H1 (cell line): ENCODE measurements at regions not wholly inside any gene's neighbourhood (a gene's known extent, or its start where the extent isn't known, plus 50 kb on each side); places are given as distances from the start of the nearest gene placed in this dataset.

Experiments used
- CTCF ChIA-PET: fragments of 300-600 bp; sonication (Branson Sonifier 250); formaldehyde crosslinking; loops from one replicate; lab custom pipeline; 2021; ENCODE audit not compliant: partially characterized antibody; lab: Charles Lee
- POLR2A ChIA-PET: fragments of 300-600 bp; sonication (Branson Sonifier 250); formaldehyde crosslinking; loops from one replicate; lab custom pipeline; 2021; ENCODE audit warnings: inconsistent platforms; ENCODE audit not compliant: partially characterized antibody; lab: Charles Lee
- DNase-seq, 2 experiments: peaks; one replicate each; pipeline versions ENCODE4 v3.0.0 to v3.0.0-alpha.2; 2010 to 2022; ENCODE audit warnings: low spot score in 2 of 2, low read depth in 1 of 2, mixed read lengths in 1 of 2
- FAIRE-seq: peaks from 2 replicates; lab custom pipeline; 2011; peaks lifted over from hg19 to GRCh38; lab: Jason Lieb, UNC
- H2AFZ ChIP-seq: 2 replicates; pipeline ENCODE4 v1.8.1; 2012; ENCODE audit warnings: low read length, inconsistent platforms
- H2AK5ac ChIP-seq: 2 replicates; pipeline ENCODE4 v1.6.1; 2013; ENCODE audit warnings: low read depth, low read length
- H2BK120ac ChIP-seq: replicated peaks from 2 replicates; pipeline ENCODE3; 2013; ENCODE audit warnings: low read depth, low read length, inconsistent platforms
- H2BK12ac ChIP-seq: 2 replicates; pipeline ENCODE4 v1.6.1; 2013; ENCODE audit warnings: low read depth, low read length
- H2BK15ac ChIP-seq: 2 replicates; pipeline ENCODE4 v1.6.1; 2013; ENCODE audit warnings: low read length
- H2BK20ac ChIP-seq: 2 replicates; pipeline ENCODE4 v1.6.1; 2013; ENCODE audit warnings: low read length
- H2BK5ac ChIP-seq: 2 replicates; pipeline ENCODE4 v1.6.1; 2013; ENCODE audit warnings: low read depth, low read length
- H3K14ac ChIP-seq: 2 replicates; pipeline ENCODE4 v1.6.1; 2013; ENCODE audit warnings: inconsistent platforms; ENCODE audit not compliant: insufficient read length
- H3K18ac ChIP-seq: 2 replicates; pipeline ENCODE4 v1.6.1; 2013; ENCODE audit warnings: low read length; ENCODE audit errors: extremely low read depth
- H3K23ac ChIP-seq: 2 replicates; pipeline ENCODE4 v1.6.1; 2013; ENCODE audit warnings: inconsistent platforms; ENCODE audit not compliant: insufficient read length
- H3K23me2 ChIP-seq: 2 replicates; pipeline ENCODE4 v1.6.1; 2013; ENCODE audit warnings: low read depth, low read length
- H3K27ac ChIP-seq: 2 replicates; pipeline ENCODE4 v1.6.1; 2011; ENCODE audit warnings: low read depth, low read length, inconsistent platforms
- H3K27me3 ChIP-seq, 4 experiments: replicated peaks in 1 of 4; 1 replicate in 1 of 4; 2 replicates in 3 of 4; pipeline versions ENCODE4 v1.6.1 to v1.8.1; 2011 to 2013; ENCODE audit warnings: low read length in 3 of 4, mild to moderate bottlenecking in 3 of 4, inconsistent platforms in 2 of 4, mixed read lengths in 2 of 4, moderate library complexity in 1 of 4; ENCODE audit not compliant: control insufficient read depth in 3 of 4, insufficient read depth in 3 of 4; ENCODE audit errors: extremely low read depth in 1 of 4
- H3K36me3 ChIP-seq, 4 experiments: 2 replicates each; pipeline versions ENCODE4 v1.6.1 to v1.8.1; 2011 to 2013; ENCODE audit warnings: mild to moderate bottlenecking in 4 of 4, low read length in 3 of 4, moderate library complexity in 2 of 4, control low read depth in 1 of 4, inconsistent platforms in 1 of 4; ENCODE audit not compliant: insufficient read depth in 4 of 4, control insufficient read depth in 2 of 4
- H3K4ac ChIP-seq: replicated peaks from 2 replicates; pipeline ENCODE3; 2013; ENCODE audit warnings: low read length, low read depth, mixed read lengths, inconsistent platforms; ENCODE audit not compliant: insufficient read length
- H3K4me1 ChIP-seq, 4 experiments: replicated peaks in 1 of 4; 1 replicate in 1 of 4; 2 replicates in 3 of 4; pipeline versions ENCODE4 v1.6.1 to v1.8.1; 2011 to 2013; ENCODE audit warnings: low read length in 3 of 4, inconsistent platforms in 2 of 4, mixed read lengths in 1 of 4; ENCODE audit not compliant: insufficient read depth in 4 of 4, control insufficient read depth in 3 of 4
- H3K4me2 ChIP-seq, 2 experiments: 2 replicates each; pipeline versions ENCODE4 v1.6.1 to v1.8.1; 2011 to 2013; ENCODE audit warnings: low read depth in 2 of 2, low read length in 2 of 2, control low read depth in 1 of 2, inconsistent platforms in 1 of 2, mild to moderate bottlenecking in 1 of 2; ENCODE audit not compliant: insufficient read depth in 1 of 2
- H3K4me3 ChIP-seq, 4 experiments: fragments of 200-600, 300-600 bp in 1 of 4; sonication (generic), shearing (Covaris generic), sonication (Bioruptor Twin) in 1 of 4; 2 replicates each; pipeline versions ENCODE4 v1.5.1 to v1.8.1; 2011 to 2016; ENCODE audit warnings: low read length in 4 of 4, low read depth in 3 of 4, control low read depth in 2 of 4, inconsistent platforms in 2 of 4, mild to moderate bottlenecking in 2 of 4, mixed read lengths in 1 of 4, moderate library complexity in 1 of 4; ENCODE audit not compliant: insufficient read depth in 2 of 4; ENCODE audit errors: extremely low read depth in 1 of 4
- H3K56ac ChIP-seq: replicated peaks from 2 replicates; pipeline ENCODE3; 2013; ENCODE audit warnings: low read depth, mild to moderate bottlenecking, mixed read lengths, low read length, inconsistent platforms; ENCODE audit not compliant: insufficient read length
- H3K79me1 ChIP-seq: 2 replicates; pipeline ENCODE4 v1.6.1; 2013; ENCODE audit warnings: low read depth, low read length, control low read depth
- H3K79me2 ChIP-seq, 2 experiments: 2 replicates each; pipeline versions ENCODE4 v1.6.1 to v1.8.1; 2012 to 2013; ENCODE audit warnings: low read length in 2 of 2, mild to moderate bottlenecking in 2 of 2, inconsistent platforms in 1 of 2; ENCODE audit not compliant: insufficient read depth in 2 of 2, control insufficient read depth in 1 of 2
- H3K9ac ChIP-seq, 4 experiments: replicated peaks in 1 of 4; 1 replicate in 1 of 4; 2 replicates in 3 of 4; pipeline versions ENCODE4 v1.6.1 to v1.8.1; 2011 to 2013; ENCODE audit warnings: low read depth in 3 of 4, low read length in 3 of 4, control low read depth in 2 of 4, mild to moderate bottlenecking in 2 of 4, moderate library complexity in 2 of 4, inconsistent platforms in 1 of 4; ENCODE audit errors: extremely low read depth in 1 of 4
- H3K9me3 ChIP-seq, 2 experiments: 2 replicates each; pipeline versions ENCODE4 v1.6.1 to v1.8.1; 2012 to 2013; ENCODE audit warnings: mild to moderate bottlenecking in 2 of 2, moderate library complexity in 2 of 2, control low read depth in 1 of 2, inconsistent platforms in 1 of 2, low read depth in 1 of 2, low read length in 1 of 2, mixed read lengths in 1 of 2; ENCODE audit not compliant: insufficient read depth in 2 of 2
- H4K20me1 ChIP-seq, 2 experiments: replicated peaks in 1 of 2; 2 replicates each; pipeline versions ENCODE3 to v1.8.1; 2011 to 2013; ENCODE audit warnings: inconsistent platforms in 2 of 2, low read length in 2 of 2, mild to moderate bottlenecking in 1 of 2; ENCODE audit not compliant: insufficient read depth in 2 of 2, control insufficient read depth in 1 of 2
- H4K5ac ChIP-seq: 2 replicates; pipeline ENCODE4 v1.6.1; 2013; ENCODE audit warnings: low read length, low read depth, mixed read lengths, inconsistent platforms; ENCODE audit not compliant: insufficient read length
- H4K8ac ChIP-seq: 2 replicates; pipeline ENCODE4 v1.8.0; 2013; ENCODE audit warnings: mild to moderate bottlenecking, moderate library complexity, low read length, inconsistent platforms; ENCODE audit not compliant: insufficient read depth; ENCODE audit errors: extremely low read depth
- H4K91ac ChIP-seq: replicated peaks from 2 replicates; pipeline ENCODE3; 2013; ENCODE audit warnings: low read length, mixed read lengths, inconsistent platforms; ENCODE audit not compliant: insufficient read length
- RAD21 ChIP-seq, 2 experiments: IDR thresholded peaks in 1 of 2; conservative IDR thresholded peaks in 1 of 2; 2 replicates each; pipeline ENCODE4 v1.6.1; 2011; ENCODE audit warnings: low read depth in 2 of 2, low read length in 2 of 2, improper control_type of control experiment in 1 of 2, inconsistent platforms in 1 of 2, mild to moderate bottlenecking in 1 of 2, moderate library complexity in 1 of 2
- RFX5 ChIP-seq: IDR thresholded peaks from 2 replicates; pipeline ENCODE4 v1.6.1; 2011; ENCODE audit warnings: low read depth, low read length, improper control_type of control experiment, borderline replicate concordance
- WGBS, 2 experiments: shearing (Covaris generic) in 1 of 2; methylation state at CpG; one replicate each; pipeline versions ENCODE4 v1.1.6 to v1.1.7; 2013 to 2015; ENCODE audit warnings: low lambda C conversion rate in 2 of 2, mixed read lengths in 2 of 2, inconsistent platforms in 1 of 2, low coverage in 1 of 2, missing lambda C conversion rate in 1 of 2; ENCODE audit not compliant: insufficient replicate concordance in 2 of 2, insufficient coverage in 1 of 2, insufficient read length in 1 of 2; ENCODE audit errors: extremely low coverage in 1 of 2, missing lambda C conversion rate in 1 of 2; 5-methylcytosine and 5-hydroxymethylcytosine counted together

DNA sequence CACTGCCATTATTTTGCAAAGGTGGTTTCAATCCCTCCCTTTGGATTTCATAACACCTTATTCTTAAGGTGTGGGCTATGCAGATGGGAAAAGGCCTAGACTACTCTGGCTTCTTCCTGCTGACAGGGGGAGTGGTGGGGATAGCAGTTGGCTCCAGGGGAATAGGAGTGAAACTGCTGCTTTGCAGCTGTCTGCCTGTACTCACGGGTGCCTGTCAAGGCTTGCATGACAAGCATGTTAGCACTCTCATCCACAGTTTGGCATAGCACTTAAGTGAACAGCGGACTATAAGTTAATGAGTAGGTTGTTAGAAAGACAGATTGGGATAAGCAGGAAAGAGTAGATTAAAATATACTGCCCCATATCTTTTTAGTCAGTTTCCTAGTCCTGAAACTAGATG is 287.5 kb upstream of the DAB1 start:
- Histone ChIP-seq H3K56ac (no peak overlapping the region), H3K9ac (no peak overlapping the region), H3K14ac (no peak overlapping the region), H2AK5ac (no peak overlapping the region), H3K4ac (no peak overlapping the region), H3K79me2 (no peaks in the 10 kb centered on the region), H3K23ac (no peak overlapping the region), H2BK120ac (no peak overlapping the region), H2BK12ac (no peak overlapping the region), H2BK20ac (no peak overlapping the region), H4K20me1 (no peaks in the 10 kb centered on the region), H3K23me2 (no peaks in the 10 kb centered on the region; the same call in 1 of the 2 replicates), H3K4me3 (no peak overlapping the region), H2BK5ac (no peak overlapping the region), H2AFZ (no peak overlapping the region), H3K36me3 (no peaks in the 10 kb centered on the region), H3K4me1 (peaks cover 3 to 5% (median 4%) of the 10 kb centered on the region in 4 experiments; a peak in 4 of 7 replicates), H3K79me1 (no peaks in the 10 kb centered on the region), H3K9me3 (no peaks in the 10 kb centered on the region), H4K8ac (no peak overlapping the region), H2BK15ac (no peak overlapping the region), H4K91ac (no peak overlapping the region), H4K5ac (no peak overlapping the region), H3K4me2 (no peak overlapping the region)
- POLR2A ChIA-PET = no interaction called here
- peak; percentile 52 for FAIRE-seq
- DNase-seq = no peak
- WGBS, 2 experiments = 64% methylated on average over 2 of the region's 2 CpGs; no CpG with 5 or more reads in 1 of the 2 experiments
- CTCF ChIA-PET = interaction anchor here (0.9 to 1.4 kb wide), 2 partner anchors 14 to 18 kb away, joined by 3 read pairs; no protein-coding TSS in a partner anchor
- TF ChIP-seq RAD21 (IDR thresholded peaks at IDR 0.05 in 1 of 2, conservative IDR thresholded peaks at IDR 0.05 in 1 of 2; ENCODE audit: low read depth in 2 of 2, low read length in 2 of 2) = 0 out of 4 replicates have a peak, but pooled peaks of 1 of the 2 experiments have one; percentile 6
- TF ChIP-seq RFX5 = no peak
- TF ChIP-seq, all 59 proteins: peak for 1
- Histone ChIP-seq H3K27me3 (no peaks in the 10 kb centered on the region), H3K27ac (no peak overlapping the region), H3K18ac (no peak overlapping the region)
